GM21786 (cell line): ENCODE measurements at regions not wholly inside any gene's neighbourhood (a gene's known extent, or its start where the extent isn't known, plus 50 kb on each side); places are given as distances from the start of the nearest gene placed in this dataset.

Source experiments
- ATAC-seq: cut with Tn5 transposase; IDR thresholded peaks from one replicate; pipeline ENCODE4 v1.9.1; 2021; ENCODE audit not compliant: unreplicated experiment

GRCh38 chr7:68119411-68119810 is 1122.8 kb downstream of the TYW1 start:
- ATAC-seq = no peak

DNA sequence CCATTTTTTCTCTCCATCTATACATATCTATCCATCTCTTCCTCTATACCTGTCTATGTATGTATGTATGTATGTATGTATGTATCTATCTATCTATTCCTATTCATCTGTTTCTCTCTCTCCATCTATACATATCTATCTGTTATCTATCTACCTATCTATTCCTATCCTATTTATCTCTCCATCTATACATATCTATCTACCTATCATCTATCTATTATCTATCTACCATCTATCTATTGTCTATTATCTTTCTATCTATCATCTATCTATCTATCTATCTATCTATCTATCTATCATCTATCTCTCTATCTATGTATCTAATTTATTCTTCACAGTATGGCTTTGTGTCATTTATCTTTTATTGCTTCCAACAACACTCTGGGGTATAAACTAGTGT is 1124.4 kb downstream of the TYW1 start:
- no peak for ATAC-seq

DNA sequence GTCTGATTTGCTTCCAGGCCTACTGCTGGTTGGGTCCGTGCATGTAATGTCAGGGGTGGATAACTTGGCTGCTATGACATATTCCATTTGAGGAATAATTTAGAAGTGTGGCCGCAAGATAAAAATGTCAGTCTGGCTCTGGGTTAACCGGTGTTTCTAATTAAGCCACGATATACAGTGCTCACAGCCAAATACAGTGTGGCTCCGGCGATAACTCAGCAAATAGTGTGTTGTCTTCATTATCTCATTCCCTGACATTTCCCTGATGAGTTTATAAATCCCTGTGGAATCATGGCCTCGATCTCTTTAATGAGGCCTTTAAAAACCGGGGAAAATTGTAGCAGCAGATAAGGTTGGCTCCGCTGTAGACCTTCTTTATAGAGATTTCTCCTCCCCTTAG is 1125.0 kb downstream of the TYW1 start:
- no peak for ATAC-seq

- no peak for ATAC-seq
Observed at GRCh38 chr7:68122801-68123200, 1126.2 kb downstream of the TYW1 start.

DNA sequence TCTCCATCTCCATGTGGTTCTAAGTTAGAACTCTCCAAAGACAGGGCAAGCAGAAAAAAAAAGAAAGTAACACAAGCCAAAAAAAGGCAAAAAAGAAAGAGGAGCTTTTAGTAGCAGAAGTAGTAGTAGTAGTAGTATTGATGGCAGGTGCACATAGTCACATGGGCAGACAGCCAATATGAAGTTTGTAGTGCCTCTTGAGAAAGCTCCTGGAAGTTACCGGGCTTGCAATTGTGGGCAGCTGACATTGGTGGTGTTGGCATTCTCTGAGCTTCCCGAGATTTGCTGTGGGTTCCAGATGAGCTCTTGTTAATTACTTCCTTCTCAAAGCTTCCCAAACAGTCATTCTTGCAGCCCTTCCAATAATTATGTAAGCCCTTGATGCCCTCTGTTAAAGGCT is 1128.5 kb downstream of the TYW1 start:
- no peak for ATAC-seq

DNA sequence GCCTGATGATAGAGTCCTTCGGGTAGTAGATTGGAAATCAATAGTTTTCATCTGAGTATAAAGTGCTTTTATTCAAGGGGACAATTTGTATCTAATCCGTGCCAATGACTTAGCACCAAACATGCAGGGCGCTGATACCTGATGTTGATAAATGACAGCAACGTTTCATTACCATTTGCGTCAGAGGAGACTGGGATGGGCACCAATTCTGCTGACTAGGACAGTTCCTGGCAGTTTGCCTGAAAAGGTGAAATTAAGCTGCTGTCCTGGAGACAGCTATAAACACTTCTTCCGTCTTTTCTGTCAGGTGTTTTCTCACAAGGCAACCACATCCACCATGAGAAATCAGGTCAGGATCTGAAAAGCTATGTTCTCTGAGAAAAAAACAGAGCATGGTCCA is 1136.4 kb downstream of the TYW1 start:
- no peak for ATAC-seq

GRCh38 chr7:68143345-68143744 is 1146.7 kb downstream of the TYW1 start:
- ATAC-seq = no peak

GRCh38 chr7:68146983-68147382 is 1150.3 kb downstream of the TYW1 start:
- no peak for ATAC-seq

DNA sequence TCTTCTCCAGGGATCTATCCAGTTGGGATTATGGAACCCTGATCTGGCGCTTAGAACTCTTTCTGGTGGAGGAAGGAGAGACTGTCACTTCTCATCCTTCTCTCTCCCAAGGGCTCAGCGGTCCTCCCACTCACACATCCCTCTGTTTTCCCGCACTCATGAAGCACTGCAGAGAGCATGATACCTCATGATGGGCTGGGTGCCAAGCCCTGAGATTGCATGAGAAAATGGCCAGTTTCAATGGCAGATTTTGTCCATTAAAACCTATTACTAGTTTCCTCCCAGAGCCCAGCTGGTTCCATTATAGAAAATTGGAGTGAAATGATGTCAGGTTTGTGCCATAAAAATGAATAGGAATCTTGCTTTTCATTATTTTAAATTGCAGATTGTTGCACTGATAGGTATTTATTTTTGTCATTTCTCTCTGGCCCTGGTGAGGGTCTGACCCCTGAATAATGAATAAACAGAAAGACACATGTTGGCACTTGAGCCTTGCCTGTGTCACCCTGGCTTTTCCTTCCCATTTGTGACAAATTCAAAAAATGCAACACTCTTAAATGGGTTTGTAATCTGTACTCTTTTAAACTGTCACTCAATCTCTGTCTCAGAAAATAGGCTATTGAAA is 1151.1 kb downstream of the TYW1 start:
- ATAC-seq = no peak

GRCh38 chr7:68148440-68148839 is 1151.8 kb downstream of the TYW1 start:
- no peak for ATAC-seq

DNA sequence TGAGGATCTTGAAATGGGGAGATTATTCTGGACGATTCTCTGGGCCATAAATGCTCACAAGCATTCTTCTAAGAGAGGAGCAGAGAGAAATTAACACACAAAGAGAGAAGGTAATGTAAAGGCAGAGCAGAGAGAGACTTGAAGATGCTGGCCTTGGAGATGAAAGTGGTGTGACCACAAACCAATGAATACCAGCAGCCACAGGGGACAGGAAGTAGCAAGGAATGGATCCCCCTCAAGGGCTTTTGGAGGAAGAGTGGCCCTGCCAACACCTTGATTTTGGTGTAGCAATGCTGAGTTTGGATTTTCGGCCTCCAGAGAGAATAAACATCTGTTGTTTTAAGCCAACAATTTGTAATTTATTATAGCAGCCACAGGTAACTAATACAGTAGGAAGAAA is 1155.6 kb downstream of the TYW1 start:
- no peak for ATAC-seq

- no peak for ATAC-seq
Observed at GRCh38 chr7:68155676-68156075, 1159.0 kb downstream of the TYW1 start.

DNA sequence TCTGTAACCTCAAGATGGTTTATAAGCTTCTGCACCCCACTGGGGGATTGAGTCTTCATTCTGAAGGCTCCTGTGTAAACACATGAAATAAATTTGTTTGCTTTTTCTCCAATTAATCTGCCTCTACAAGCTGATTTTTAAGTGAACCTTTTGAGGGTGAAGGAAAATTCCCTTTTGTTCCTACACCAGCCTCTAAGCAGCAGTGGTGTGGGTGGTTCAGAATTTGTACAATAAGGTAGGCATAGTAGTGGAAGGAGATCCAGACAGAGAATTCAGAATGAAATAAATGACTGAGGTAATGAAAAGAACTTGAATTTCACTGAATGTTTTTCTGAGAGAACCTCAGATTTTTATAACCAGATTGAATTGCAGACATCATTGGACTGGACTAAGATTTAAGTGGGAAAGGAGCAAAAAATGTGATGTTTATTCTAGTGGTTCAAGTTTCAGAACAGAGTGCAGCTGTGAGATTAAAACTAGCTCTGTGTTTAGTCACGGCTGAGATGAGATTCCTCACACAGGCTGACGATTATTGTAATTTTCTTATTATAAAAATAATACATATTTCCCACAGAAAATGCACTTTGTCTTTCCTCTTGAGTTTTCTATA is 1162.2 kb downstream of the TYW1 start:
- ATAC-seq = no peak

DNA sequence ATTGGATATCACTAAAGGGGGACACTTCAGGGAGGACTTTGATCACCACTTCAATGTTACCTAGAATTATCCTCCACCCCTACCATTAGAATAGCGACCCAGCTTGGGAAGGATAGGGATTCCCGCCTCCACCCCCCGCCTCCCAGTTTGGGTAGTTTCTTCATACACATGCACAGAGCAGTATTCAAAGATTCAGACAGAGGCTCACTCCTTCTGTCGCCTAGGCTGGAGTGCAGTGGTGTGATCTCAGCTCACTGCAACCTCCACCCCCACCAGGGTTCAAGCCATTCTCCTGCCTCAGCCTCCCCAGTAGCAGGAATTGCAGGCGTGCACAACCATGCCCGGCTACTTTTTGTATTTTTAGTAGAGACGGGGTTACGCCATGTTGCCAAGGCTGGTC is 1166.1 kb downstream of the TYW1 start:
- no peak for ATAC-seq

DNA sequence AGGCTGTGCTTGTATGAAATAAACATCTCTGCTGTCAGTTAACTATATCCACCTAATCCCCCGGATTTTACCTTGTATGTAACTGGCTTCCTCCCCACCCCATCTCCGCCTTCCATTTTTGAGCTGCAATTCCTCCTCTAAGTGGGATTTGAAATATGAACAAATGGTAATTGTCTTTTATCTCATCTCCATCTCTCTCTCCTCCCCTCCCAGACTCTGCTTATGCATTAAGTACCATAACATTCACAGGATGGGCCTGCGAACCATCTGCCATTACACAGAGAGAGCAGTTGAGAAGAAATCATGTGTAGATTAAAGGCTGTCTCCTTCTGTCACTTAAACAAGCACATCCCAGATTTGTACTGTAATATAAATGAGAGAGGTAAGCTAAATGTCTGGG is 1169.9 kb downstream of the TYW1 start:
- no peak for ATAC-seq

DNA sequence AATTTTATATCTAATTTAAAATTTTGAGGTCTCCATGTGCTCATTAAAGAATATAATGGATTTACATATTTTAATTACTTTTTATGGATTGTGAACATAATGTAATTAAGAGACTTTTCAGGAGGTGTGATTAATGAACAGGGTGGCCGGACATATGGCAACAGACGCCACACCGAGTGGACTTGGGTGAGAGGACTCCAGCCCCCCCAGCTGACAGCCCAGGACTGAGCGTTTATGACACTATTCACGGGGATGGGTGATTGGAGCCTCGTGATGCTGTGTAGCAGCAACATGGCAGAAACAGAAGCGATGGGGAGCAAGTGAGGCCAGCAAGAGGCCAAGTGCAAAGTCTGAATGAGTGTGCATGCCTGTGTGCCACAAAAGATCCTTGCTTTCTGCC is 1176.9 kb downstream of the TYW1 start:
- no peak for ATAC-seq

DNA sequence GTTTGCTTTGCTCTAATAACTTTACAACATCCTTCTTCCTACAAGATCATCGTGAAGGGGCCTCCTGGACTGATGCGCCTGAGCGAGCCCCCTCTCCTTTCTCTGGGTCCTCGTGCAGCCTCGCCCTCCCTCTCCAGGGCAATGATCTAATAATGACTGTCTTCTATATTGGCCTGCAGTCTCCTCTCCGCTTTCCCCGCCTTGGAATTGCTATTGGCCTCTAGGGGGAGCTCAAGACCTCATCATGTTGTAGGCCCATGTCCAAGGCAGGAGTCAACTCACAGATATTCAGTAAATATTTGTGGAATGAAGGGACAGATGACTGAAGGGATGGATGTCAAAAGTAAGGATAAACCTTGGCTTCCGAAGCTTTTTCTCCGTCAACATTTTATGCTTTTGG is 1180.3 kb downstream of the TYW1 start:
- no peak for ATAC-seq

- ATAC-seq = no peak
Observed at GRCh38 chr7:68180761-68181160, 1184.1 kb downstream of the TYW1 start.

- no peak for ATAC-seq
Observed at GRCh38 chr7:68183176-68183575, 1186.5 kb downstream of the TYW1 start.

- no peak for ATAC-seq
Observed at GRCh38 chr7:68185631-68186456, 1189.2 kb downstream of the TYW1 start.

- no peak for ATAC-seq
Observed at GRCh38 chr7:68187532-68187931, 1190.9 kb downstream of the TYW1 start.

DNA sequence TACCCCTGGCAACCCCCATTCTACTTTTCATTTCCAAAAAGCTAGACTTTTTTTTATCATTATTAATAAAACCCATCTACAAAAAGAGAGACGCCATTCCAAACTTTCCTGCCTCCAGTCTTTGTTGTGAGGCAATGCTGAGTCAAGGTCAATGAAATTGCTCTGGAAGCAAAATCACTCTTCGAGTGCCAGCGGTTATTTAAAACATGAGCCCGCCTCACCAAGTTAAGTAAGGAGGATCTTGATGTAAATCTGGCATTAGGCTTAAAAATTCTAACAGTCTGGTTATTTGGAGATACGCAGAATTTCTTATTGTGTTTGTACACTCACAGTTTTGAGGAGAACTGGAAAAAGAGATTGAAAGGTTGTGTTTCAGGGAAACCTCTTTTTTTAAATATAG is 1196.3 kb downstream of the TYW1 start:
- ATAC-seq = no peak
